ENCODE measurements at regions not wholly inside any gene's neighbourhood (a gene's known extent, or its start where the extent isn't known, plus 50 kb on each side); places are given as distances from the start of the nearest gene placed in this dataset.

- DNase-seq = no peak
Observed at GRCh38 chr10:55495555-55495954, 694.5 kb upstream of the PCDH15 start.

DNA sequence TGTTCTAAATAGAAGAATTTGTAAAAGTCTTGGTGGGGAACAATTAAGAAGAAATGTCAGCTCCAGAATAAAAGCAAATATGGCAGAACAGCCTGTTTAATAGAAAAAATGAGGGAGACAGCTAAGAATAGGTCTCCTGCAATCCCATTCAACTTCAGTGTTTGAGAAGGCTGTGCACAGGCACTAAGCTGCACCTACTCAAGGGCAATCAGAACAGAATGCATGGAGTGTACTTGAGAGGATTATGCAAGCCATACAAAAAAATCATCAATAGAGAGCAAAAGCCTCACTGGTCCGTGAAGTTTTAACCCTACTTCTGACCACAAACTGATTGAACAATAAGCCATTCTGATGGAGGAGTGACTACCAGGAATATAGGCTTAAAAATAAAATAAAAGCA, 690.7 kb upstream of the PCDH15 start:
- DNase-seq = no peak

- no peak for DNase-seq
Observed at GRCh38 chr10:55485827-55486226, 684.8 kb upstream of the PCDH15 start.

DNA sequence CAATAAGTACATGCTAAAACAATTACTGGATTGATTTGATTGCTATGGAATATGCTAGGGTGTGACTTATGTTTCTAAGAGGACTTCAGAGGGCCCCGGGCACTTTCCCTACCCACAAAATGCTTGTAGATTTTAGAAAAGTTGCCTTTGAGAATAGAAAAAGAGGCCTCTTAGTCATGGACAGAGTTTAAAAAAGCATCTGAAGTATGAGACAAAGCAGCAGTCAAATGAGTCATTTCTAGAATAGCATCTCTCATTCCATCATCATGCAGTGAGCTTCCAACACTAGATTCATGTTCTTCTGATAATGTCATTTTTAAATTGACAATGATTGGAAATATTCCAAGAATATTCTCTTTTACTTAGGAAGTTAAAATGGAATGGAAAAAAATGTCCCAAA, 675.1 kb upstream of the PCDH15 start:
- DNase-seq = no peak

DNA sequence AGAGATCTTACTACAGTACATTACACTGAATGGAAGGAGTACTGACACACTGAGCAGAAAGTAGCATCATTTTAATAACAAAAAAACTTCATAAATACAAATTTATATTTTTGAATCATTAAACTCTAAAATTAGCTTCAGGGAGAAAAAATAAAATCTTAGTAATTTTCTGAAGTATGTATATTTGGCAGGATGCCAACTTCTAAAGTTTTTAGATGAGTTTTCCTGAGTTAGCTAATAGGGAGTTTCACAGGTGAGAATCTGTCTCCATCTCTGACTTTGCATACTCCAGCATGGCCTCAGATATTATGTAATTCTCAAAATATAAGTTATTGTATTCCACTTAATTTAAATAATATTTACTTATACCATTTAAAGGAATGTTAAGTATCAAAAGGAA, 673.2 kb upstream of the PCDH15 start:
- DNase-seq = no peak

DNA sequence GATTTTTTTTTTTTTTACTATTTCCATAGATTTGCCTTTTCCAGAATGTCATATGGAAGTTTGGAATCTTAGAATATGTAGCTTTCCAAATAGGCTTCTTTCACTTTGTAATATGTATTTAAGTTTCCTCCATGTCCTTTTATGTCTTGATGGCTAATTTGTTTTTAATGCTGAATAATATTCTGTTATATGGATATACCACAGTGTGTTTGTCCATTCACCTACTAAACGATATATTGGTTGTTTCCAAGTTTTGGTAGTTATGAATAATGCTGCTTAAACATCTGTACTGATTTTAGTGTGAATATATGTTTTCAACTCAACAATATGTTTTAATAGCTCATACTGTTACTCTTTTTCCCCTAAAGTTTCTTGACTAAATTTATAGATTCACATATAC, 669.8 kb upstream of the PCDH15 start:
- no peak for DNase-seq

DNA sequence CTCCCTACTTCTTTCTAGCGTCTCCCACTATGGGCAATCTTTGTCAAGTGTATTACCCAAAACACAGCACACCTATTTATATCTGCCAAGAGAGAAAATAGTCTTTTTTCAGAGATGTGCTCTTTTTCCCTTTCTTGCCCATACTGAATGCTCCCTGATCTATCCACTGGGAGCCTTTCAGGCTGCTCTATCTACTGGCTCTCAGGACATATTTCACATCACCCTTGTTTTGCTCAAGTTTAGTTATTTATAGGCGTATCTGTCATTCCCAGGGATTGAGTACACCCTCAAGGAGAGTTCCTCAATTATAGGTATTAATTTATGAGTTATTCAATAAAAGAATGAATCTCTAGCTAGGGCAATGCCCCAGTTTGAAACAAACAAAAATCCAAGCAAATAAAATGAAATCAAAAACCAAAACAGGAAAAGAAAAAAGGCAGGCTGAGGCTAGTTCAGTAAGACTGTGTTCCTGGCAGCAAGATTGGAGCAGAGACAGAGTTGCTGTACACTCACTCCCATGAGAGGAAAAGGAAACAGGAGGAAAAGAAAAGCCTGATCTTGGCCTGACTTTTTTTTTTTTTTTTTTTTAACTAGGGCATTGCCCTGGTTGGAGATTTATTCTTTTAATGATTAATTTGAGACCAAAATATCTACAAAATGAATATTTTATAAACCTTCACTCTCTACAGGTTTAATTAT, 665.9 kb upstream of the PCDH15 start:
- no peak for DNase-seq

DNA sequence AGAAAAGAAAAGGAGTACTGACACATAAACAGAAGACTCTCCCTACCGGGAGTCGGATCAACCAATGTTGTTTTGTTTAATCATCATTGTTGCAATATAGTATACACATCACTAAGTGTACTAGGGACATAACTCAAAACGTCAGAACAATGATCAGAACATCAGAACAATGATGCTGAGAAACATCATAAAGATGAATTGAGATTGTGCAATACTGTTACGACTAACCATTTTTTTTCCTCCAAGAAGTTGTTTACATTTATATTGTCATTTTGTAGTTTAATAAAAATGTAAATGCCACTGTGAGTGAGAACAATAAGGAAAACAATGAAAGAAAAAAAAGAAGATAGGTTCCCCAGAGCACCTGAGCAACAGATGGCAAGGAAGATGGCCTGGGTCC, 663.1 kb upstream of the PCDH15 start:
- DNase-seq = no peak

DNA sequence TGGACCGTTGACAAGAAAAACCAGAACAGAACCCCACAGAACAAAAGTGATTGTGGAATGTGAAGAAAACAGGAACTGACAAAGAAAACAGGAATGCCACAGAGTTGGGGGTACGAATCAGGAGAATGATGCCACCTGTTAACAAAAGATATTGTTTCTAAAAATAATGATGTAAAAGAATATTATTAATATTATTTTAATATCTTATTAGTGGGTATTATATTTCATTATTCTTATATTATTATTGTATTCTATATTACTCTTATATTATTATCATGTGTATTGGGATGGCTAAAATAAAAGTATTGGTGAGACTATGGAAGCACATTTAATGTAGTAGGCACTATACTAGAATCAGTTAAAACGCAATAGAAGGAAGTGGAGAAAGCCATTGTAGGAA, 659.0 kb upstream of the PCDH15 start:
- DNase-seq = no peak

GRCh38 chr10:55449981-55450380, 649.0 kb upstream of the PCDH15 start:
- peak; percentile 27 for DNase-seq

GRCh38 chr10:55446441-55447002, 645.5 kb upstream of the PCDH15 start:
- DNase-seq = no peak

- no peak for DNase-seq
Observed at GRCh38 chr10:55441777-55442176, 640.7 kb upstream of the PCDH15 start.

- no peak for DNase-seq
Observed at GRCh38 chr10:55426138-55426537, 625.1 kb upstream of the PCDH15 start.

GRCh38 chr10:55410415-55410885, 609.4 kb upstream of the PCDH15 start:
- DNase-seq = no peak

DNA sequence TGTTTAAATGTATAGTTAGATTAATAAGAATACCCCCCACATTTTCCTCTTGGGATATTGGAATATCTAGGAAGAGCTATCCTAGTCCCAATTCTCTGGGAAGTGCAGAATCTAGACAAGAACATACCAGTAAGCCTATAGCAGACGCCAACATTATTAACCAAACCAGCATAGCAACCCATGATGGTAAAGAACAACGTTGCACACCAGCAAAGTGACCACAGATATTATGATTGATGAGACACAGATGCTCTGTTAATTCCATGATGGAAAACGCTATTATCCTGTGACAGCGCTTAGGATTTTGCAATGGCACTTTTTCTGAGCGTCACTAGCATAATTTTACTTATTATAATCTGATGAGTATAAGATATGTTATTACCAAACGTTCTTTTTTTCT, 603.1 kb upstream of the PCDH15 start:
- DNase-seq = no peak

- no peak for DNase-seq
Observed at GRCh38 chr10:55400075-55400849, 599.2 kb upstream of the PCDH15 start.

DNA sequence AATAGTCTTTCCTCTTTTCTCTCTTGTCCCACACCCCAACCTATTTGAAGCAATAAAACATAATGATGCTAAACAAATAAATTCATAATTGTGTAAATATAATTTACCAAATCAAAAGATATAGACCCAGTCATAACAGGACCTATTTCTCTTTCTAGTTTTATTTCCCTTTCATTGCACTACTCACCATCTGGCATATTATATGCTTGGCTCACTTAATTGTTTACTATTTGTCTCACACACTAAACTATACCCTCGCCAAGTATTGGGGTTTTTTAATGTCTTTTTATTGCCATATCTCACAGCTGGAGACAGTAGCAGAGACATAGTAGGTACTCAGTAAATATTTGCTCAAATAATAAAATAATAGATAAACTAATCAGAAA, 597.5 kb upstream of the PCDH15 start:
- DNase-seq = no peak

GRCh38 chr10:55397777-55398496, 596.9 kb upstream of the PCDH15 start:
- DNase-seq = no peak

DNA sequence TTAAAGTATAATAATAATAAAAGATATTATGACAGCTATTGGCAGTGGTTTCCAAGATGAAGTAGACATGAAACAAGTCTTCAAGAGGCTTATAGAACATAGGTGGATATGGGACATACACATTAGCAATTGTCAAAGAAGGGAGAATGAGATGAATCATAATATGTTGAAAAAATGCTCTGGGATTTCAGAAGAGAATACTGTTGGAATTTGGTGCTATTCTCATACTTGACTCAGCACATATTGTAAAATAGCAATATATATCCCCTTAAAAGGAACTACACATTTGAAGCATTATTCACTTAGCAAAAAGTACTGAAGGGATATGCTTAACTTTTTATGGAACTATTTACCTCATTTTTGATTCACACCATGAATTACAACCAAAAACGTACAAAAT, 577.2 kb upstream of the PCDH15 start:
- DNase-seq = no peak

DNA sequence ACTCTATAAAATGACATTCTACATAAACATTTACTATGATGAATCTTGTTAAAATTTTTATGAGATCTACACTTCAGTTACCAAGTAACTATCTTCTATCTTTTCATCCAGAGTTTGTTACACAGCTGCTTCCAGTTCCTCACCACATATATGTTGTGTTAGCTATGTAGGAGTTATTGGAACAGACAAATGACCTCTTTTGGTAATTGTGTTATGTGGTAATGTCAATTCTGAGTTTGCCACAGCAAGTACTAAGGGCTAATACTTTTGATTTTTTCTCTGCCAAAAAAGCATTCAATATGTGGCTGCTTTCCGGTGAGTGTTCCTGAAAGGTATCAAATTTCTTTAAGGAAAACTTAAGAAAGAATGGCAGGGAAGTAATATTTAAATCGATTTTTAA, 573.9 kb upstream of the PCDH15 start:
- no peak for DNase-seq

- no peak for DNase-seq
Observed at GRCh38 chr10:55374060-55374459, 573.0 kb upstream of the PCDH15 start.

GRCh38 chr10:55369670-55370420, 568.8 kb upstream of the PCDH15 start:
- DNase-seq = no peak

GRCh38 chr10:55368467-55368866, 567.4 kb upstream of the PCDH15 start:
- DNase-seq = no peak
